Type B pancreatic cell (in vitro differentiated cells): ENCODE measurements at regions not wholly inside any gene's neighbourhood (a gene's known extent, or its start where the extent isn't known, plus 50 kb on each side); places are given as distances from the start of the nearest gene placed in this dataset.

Source experiments
- DNase-seq: peaks from one replicate; pipeline ENCODE4 v3.0.0; 2021; ENCODE audit warnings: mixed read lengths; ENCODE audit not compliant: unreplicated experiment; ENCODE audit errors: extremely low spot score
- H3K27ac Mint-ChIP-seq: 2 replicates; pipeline ENCODE4 v1.8.0; 2021; ENCODE audit warnings: mild to moderate bottlenecking, mixed read lengths
- H3K27me3 Mint-ChIP-seq: 2 replicates; pipeline ENCODE4 v1.8.0; 2021; ENCODE audit warnings: mixed read lengths
- H3K36me3 Mint-ChIP-seq: 2 replicates; pipeline ENCODE4 v1.8.0; 2021; ENCODE audit warnings: mixed read lengths
- H3K4me1 Mint-ChIP-seq: one replicate; pipeline ENCODE4 v1.8.0; 2021; ENCODE audit warnings: mixed read lengths; ENCODE audit not compliant: unreplicated experiment
- H3K4me3 Mint-ChIP-seq: 2 replicates; pipeline ENCODE4 v1.8.0; 2021; ENCODE audit warnings: mild to moderate bottlenecking, mixed read lengths
- H3K9me3 Mint-ChIP-seq: 2 replicates; pipeline ENCODE4 v1.8.0; 2021; ENCODE audit warnings: mixed read lengths
- TF ChIP-seq, protein P1 (sequence below): fragments of 200-600 bp; sonication (generic); conservative IDR thresholded peaks from 2 replicates; pipeline ENCODE4 v1.5.0; 2021; ENCODE audit warnings: antibody characterized with exemption, mild to moderate bottlenecking

DNA sequence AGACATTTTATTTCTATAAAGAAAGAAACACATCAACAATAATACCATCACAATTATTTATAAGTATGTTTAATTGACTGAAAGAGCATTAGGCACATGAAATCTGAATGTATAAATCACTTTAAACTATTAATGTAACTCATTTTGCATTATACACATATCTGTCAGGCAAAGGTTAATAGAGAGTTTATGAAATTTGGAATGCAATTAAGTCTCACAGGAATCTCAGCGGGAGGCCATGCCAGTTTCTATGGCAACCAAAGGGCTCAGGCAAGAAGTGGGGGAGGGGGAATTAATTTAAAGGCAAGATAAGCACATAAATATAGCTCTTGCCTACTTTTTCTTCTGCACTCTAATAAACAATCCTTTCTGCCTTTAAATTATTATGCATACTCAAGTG, 152.6 kb downstream of the SLC16A9 start:
- Mint-ChIP-seq H3K4me3 (no peak overlapping the region), H3K27ac (no peak overlapping the region), H3K27me3 (no peaks in the 10 kb centered on the region), H3K36me3 (no peaks in the 10 kb centered on the region), H3K9me3 (peaks cover 10% of the 10 kb centered on the region), H3K4me1 (peaks cover 49% of the 10 kb centered on the region)
- TF ChIP-seq, protein P1, sequence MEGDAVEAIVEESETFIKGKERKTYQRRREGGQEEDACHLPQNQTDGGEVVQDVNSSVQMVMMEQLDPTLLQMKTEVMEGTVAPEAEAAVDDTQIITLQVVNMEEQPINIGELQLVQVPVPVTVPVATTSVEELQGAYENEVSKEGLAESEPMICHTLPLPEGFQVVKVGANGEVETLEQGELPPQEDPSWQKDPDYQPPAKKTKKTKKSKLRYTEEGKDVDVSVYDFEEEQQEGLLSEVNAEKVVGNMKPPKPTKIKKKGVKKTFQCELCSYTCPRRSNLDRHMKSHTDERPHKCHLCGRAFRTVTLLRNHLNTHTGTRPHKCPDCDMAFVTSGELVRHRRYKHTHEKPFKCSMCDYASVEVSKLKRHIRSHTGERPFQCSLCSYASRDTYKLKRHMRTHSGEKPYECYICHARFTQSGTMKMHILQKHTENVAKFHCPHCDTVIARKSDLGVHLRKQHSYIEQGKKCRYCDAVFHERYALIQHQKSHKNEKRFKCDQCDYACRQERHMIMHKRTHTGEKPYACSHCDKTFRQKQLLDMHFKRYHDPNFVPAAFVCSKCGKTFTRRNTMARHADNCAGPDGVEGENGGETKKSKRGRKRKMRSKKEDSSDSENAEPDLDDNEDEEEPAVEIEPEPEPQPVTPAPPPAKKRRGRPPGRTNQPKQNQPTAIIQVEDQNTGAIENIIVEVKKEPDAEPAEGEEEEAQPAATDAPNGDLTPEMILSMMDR, result no peak
- no peak for DNase-seq

DNA sequence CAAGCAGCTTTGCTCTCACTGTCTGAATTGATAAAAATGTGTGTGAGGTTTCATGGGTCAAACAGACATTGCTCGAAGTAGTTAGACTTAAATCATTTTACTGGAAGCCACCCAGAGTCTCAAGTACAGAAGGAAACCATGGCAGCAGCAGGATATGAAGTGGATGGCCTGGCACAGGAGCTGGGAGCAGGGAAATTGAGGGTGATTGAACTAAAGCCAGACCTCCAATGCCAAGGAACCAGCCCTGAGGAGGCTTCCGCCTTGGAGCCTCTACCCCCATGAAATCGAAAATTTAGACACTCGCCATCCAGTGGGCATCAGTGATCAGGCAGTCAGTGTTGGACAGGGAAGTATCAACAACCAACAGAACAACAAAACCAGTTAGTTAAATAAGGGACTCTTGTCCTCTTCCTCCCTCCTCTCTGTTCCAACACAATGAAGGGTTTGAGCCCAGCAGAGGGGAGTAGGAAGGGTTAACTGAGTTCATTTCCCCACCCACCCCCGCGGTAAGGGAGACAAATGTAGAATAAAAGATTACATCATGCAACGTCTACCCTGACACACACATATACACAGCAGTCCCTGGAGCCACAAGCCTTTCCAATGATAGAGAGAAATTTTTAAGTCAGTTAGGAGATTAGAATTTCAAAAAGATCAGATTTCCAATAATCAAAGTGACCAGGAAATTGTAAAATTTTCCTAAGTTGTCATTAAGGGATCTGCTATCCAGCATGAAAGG, 156.3 kb downstream of the SLC16A9 start:
- TF ChIP-seq, protein P1, result no peak
- peaks cover 35% of the 10 kb centered on the region for H3K4me1 Mint-ChIP-seq
- no peaks in the 10 kb centered on the region for H3K27me3 Mint-ChIP-seq
- H3K9me3 Mint-ChIP-seq, result peaks cover 14% of the 10 kb centered on the region
- no peak overlapping the region for H3K4me3 Mint-ChIP-seq
- no peak overlapping the region for H3K27ac Mint-ChIP-seq
- H3K36me3 Mint-ChIP-seq, result no peaks in the 10 kb centered on the region
- no peak for DNase-seq

DNA sequence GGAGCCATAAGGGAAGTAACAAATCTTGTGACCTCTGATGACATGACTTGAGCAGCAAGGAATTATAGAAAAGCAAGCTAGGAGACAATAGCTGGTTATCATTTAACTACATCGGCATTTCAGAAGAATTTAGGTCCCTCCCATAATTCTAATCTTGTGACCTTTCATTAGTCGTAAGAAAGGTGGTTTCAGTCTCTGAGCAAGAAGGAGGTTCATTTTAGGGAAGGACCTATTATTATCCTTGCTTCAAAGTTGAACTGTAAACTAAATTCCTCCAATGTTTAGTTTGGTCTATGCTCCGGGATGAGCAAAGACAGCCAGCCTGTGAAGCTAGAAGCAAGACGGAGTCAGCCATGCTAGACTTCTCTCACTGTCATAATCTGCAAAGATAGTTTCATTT, 159.6 kb downstream of the SLC16A9 start:
- Mint-ChIP-seq H3K9me3 (peaks cover 9% of the 10 kb centered on the region), H3K36me3 (no peaks in the 10 kb centered on the region), H3K27me3 (no peaks in the 10 kb centered on the region), H3K4me3 (no peak overlapping the region), H3K27ac (no peak overlapping the region), H3K4me1 (peaks cover 19% of the 10 kb centered on the region)
- TF ChIP-seq, protein P1, result no peak
- no peak for DNase-seq

DNA sequence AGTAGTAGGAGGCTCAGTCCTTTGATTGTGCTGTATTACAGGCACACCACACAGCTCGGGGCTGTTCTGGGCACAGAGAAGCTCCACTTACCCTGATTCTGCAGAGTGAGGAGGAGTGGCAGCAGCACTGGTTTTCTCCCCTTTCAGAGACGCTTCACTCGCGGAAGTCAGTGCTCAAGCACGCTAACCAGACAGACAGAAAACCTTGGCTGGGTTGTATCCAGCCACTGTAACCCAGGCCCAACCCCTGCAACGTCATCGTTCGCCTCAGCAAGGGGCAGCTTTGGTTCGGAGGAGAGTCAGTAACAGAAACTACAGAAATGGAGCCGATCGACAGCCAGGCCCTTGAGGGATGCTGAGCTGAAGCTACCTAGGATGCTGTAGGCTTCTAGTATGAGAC, 171.0 kb downstream of the SLC16A9 start:
- H3K9me3 Mint-ChIP-seq, result no peaks in the 10 kb centered on the region
- no peaks in the 10 kb centered on the region for H3K36me3 Mint-ChIP-seq
- peaks cover 14% of the 10 kb centered on the region for H3K4me1 Mint-ChIP-seq
- no peaks in the 10 kb centered on the region for H3K27me3 Mint-ChIP-seq
- H3K27ac Mint-ChIP-seq, result no peak overlapping the region
- H3K4me3 Mint-ChIP-seq, result no peak overlapping the region
- DNase-seq, result no peak
- TF ChIP-seq, protein P1, result no peak

DNA sequence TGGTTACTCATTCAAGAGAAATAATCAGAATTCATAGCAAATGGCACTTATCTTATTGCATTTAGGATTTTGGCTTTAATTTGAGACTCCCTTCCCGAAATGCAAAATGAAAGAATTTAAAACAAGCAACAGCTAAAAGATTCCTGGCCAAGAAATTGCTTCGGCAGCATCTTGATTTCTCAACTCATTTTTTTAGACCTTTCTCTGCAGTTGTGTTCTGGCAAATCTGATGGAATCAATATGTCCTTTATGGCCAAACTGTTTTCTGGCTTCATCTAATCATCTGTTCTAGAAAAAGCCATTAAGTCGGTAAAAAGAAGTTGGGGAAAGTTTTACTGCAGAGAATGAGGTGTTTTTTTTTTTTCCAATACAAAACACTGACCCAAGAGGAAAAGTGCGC, 172.1 kb downstream of the SLC16A9 start:
- peaks cover 14% of the 10 kb centered on the region for H3K4me1 Mint-ChIP-seq
- no peaks in the 10 kb centered on the region for H3K9me3 Mint-ChIP-seq
- H3K27me3 Mint-ChIP-seq, result no peaks in the 10 kb centered on the region
- no peak overlapping the region for H3K4me3 Mint-ChIP-seq
- DNase-seq, result no peak
- no peaks in the 10 kb centered on the region for H3K36me3 Mint-ChIP-seq
- TF ChIP-seq, protein P1, result no peak
- no peak overlapping the region for H3K27ac Mint-ChIP-seq
